ENCODE measurements at regions not wholly inside any gene's neighbourhood (a gene's known extent, or its start where the extent isn't known, plus 50 kb on each side); places are given as distances from the start of the nearest gene placed in this dataset.

GRCh38 chr18:46289931-46290330 is 185.7 kb downstream of the HAUS1 start:
- POLR2A ChIA-PET, result no interaction called here
- DNase-seq (ENCODE audit: low read depth, low spot score), result no peak
- no peak overlapping the region for H3K27ac ChIP-seq (ENCODE audit: low read depth, low read length)
- no peaks in the 10 kb centered on the region for H3K4me1 ChIP-seq (ENCODE audit: control insufficient read depth in 1 of 2, insufficient read depth in 2 of 2, low read length in 2 of 2)
- H3K36me3 ChIP-seq (ENCODE audit: control insufficient read depth in 1 of 2, insufficient read depth in 2 of 2, low read length in 2 of 2), result no peaks in the 10 kb centered on the region
- no peaks in the 10 kb centered on the region for H3K9me3 ChIP-seq (ENCODE audit: control insufficient read depth in 1 of 2, insufficient read depth in 1 of 2, low read depth in 1 of 2, low read length in 2 of 2)
- no peak for TF ChIP-seq MAX (IDR thresholded peaks at IDR 0.05)
- no peak for TF ChIP-seq EZH2phosphoT487 (IDR thresholded peaks at IDR 0.05; ENCODE audit: borderline replicate concordance)
- no peak for TF ChIP-seq CBX3 (IDR thresholded peaks at IDR 0.05; ENCODE audit: low read depth)
- no peak for TF ChIP-seq POLR2A (IDR thresholded peaks at IDR 0.05; ENCODE audit: borderline replicate concordance, extremely low read depth, insufficient read depth, insufficient read length)
- no peak for TF ChIP-seq EZH2 (IDR thresholded peaks at IDR 0.05)
- TF ChIP-seq CEBPB (IDR thresholded peaks at IDR 0.05; ENCODE audit: low read depth), result no peak
- ATAC-seq, result no peak
- no peak overlapping the region for H3K4me2 ChIP-seq (ENCODE audit: low read length)
- CTCF ChIA-PET, result interaction anchor here (1.1 kb wide), 1 partner anchor 9 kb away, joined by 3 read pairs; no protein-coding TSS in a partner anchor
- no TSS peak for BruUV-seq (replicated peaks)
- H2AFZ ChIP-seq (ENCODE audit: low read depth, low read length, poor library complexity, severe bottlenecking), result no peak overlapping the region
- no peak overlapping the region for H3K4me3 ChIP-seq (replicated peaks in 1 of 2; ENCODE audit: low read depth in 1 of 2, low read length in 2 of 2)
- H3K9me2 ChIP-seq (ENCODE audit: insufficient read depth), result no peaks in the 10 kb centered on the region
- H3K9ac ChIP-seq (ENCODE audit: low read length), result no peak overlapping the region
- RAD21 ChIA-PET (ENCODE audit: low non-redundant PET in 1 of 2, low total read pairs in 2 of 2, uncharacterized antibody in 2 of 2, unreplicated experiment in 2 of 2), result no interaction called here
- no peaks in the 10 kb centered on the region for H3K79me2 ChIP-seq (ENCODE audit: insufficient read depth, low read length)
- no peaks in the 10 kb centered on the region for H4K20me1 ChIP-seq (ENCODE audit: insufficient read depth)
- H3K27me3 ChIP-seq (ENCODE audit: insufficient read depth, low read length), result no peaks in the 10 kb centered on the region
- intact Hi-C loops (cut with micrococcal nuclease), result no loop called here

GRCh38 chr18:46290440-46291020 is 186.3 kb downstream of the HAUS1 start:
- Histone ChIP-seq H3K9me2 (ENCODE audit: insufficient read depth) (no peaks in the 10 kb centered on the region), H2AFZ (ENCODE audit: low read depth, low read length, poor library complexity, severe bottlenecking) (no peak overlapping the region), H3K27ac (ENCODE audit: low read depth, low read length) (no peak overlapping the region), H3K27me3 (ENCODE audit: insufficient read depth, low read length) (no peaks in the 10 kb centered on the region), H3K36me3 (ENCODE audit: control insufficient read depth in 1 of 2, insufficient read depth in 2 of 2, low read length in 2 of 2) (no peaks in the 10 kb centered on the region), H3K4me1 (ENCODE audit: control insufficient read depth in 1 of 2, insufficient read depth in 2 of 2, low read length in 2 of 2) (no peaks in the 10 kb centered on the region), H3K4me3 (replicated peaks in 1 of 2; ENCODE audit: low read depth in 1 of 2, low read length in 2 of 2) (no peak overlapping the region), H4K20me1 (ENCODE audit: insufficient read depth) (no peaks in the 10 kb centered on the region), H3K4me2 (ENCODE audit: low read length) (no peak overlapping the region), H3K9ac (ENCODE audit: low read length) (no peak overlapping the region), H3K79me2 (ENCODE audit: insufficient read depth, low read length) (no peaks in the 10 kb centered on the region), H3K9me3 (ENCODE audit: control insufficient read depth in 1 of 2, insufficient read depth in 1 of 2, low read depth in 1 of 2, low read length in 2 of 2) (no peaks in the 10 kb centered on the region)
- no peak for ATAC-seq
- no TSS peak for BruUV-seq (replicated peaks)
- ChIA-PET POLR2A (no interaction called here), RAD21 (ENCODE audit: low non-redundant PET in 1 of 2, low total read pairs in 2 of 2, uncharacterized antibody in 2 of 2, unreplicated experiment in 2 of 2) (no interaction called here), CTCF (interaction anchor here (1.1 kb wide), 1 partner anchor 10 kb away, joined by 3 read pairs; no protein-coding TSS in a partner anchor)
- DNase-seq (ENCODE audit: low read depth, low spot score), result no peak
- no peak for TF ChIP-seq ELF1 (IDR thresholded peaks at IDR 0.05; ENCODE audit: borderline replicate concordance, low read depth)
- TF ChIP-seq SRF (IDR thresholded peaks at IDR 0.05; ENCODE audit: low read depth), result no peak
- no peak for TF ChIP-seq CBX3 (IDR thresholded peaks at IDR 0.05; ENCODE audit: low read depth)
- TF ChIP-seq EZH2phosphoT487 (IDR thresholded peaks at IDR 0.05; ENCODE audit: borderline replicate concordance), result no peak
- TF ChIP-seq FOSL1 (IDR thresholded peaks at IDR 0.05; ENCODE audit: low read depth), result no peak
- no peak for TF ChIP-seq RAD21 (IDR thresholded peaks at IDR 0.05; ENCODE audit: low read depth)
- no peak for TF ChIP-seq SP1 (IDR thresholded peaks at IDR 0.05; ENCODE audit: low read depth)
- TF ChIP-seq SIN3A (IDR thresholded peaks at IDR 0.05; ENCODE audit: low read depth), result no peak
- TF ChIP-seq JUND (IDR thresholded peaks at IDR 0.05), result no peak
- no peak for TF ChIP-seq REST (IDR thresholded peaks at IDR 0.05; ENCODE audit: low read depth)
- no peak for TF ChIP-seq EGR1 (IDR thresholded peaks at IDR 0.05; ENCODE audit: low read depth)
- TF ChIP-seq MAX (IDR thresholded peaks at IDR 0.05), result no peak
- no peak for TF ChIP-seq ATF3 (IDR thresholded peaks at IDR 0.05)
- no peak for TF ChIP-seq TCF7L2 (IDR thresholded peaks at IDR 0.05; ENCODE audit: borderline replicate concordance, extremely low read depth, insufficient read depth, insufficient read length)
- no peak for TF ChIP-seq CEBPB (IDR thresholded peaks at IDR 0.05; ENCODE audit: low read depth)
- no peak for TF ChIP-seq ZFX (IDR thresholded peaks at IDR 0.05)
- no peak for TF ChIP-seq POLR2AphosphoS5 (IDR thresholded peaks at IDR 0.05; ENCODE audit: low read depth, low read length)
- TF ChIP-seq EZH2 (IDR thresholded peaks at IDR 0.05), result no peak
- intact Hi-C loops (cut with micrococcal nuclease), result no loop called here

Measured in HCT116 (cell line).